GM19328 (cell line): ENCODE measurements at regions not wholly inside any gene's neighbourhood (a gene's known extent, or its start where the extent isn't known, plus 50 kb on each side); places are given as distances from the start of the nearest gene placed in this dataset.
A peak's percentile ranks its signal among the peaks of the same experiment; 100 is the strongest.

Experiments
- ATAC-seq: cut with Tn5 transposase; IDR thresholded peaks from one replicate; pipeline ENCODE4 v1.9.1; 2021; ENCODE audit warnings: mild to moderate bottlenecking, moderate library complexity; ENCODE audit not compliant: unreplicated experiment

DNA sequence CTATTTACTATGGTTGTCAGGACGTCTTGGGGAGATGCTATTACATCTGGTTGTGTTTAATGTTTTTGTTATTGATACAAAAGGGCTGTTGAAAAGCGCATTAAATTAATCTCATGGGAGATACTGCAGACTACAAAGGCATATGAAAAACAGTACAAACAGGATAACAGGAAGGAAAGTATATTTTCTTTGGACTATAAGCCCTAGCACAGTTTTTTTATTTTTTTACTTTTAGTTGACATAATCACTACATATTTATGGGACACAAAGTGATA lies 341.3 kb downstream of the ARL4A start:
- no peak for ATAC-seq

DNA sequence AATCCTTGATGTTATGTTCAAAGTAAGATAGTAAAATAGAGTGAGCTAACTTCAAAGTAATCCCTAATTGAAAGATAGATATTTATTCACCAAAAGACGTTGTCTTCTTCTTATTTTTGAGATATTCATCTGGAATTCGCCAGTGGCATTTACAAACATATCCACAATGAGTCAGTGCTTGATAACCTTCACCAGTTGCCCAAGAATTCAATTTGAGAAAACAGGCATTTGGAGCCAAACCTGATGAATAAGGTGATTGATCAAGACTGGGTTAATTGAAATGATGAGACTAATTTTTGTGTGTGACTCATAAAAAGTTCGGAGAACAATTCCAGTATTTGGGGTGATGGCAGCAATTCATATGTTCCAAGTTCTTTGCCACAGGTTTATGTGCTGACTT lies 344.0 kb downstream of the ARL4A start:
- ATAC-seq: no peak

DNA sequence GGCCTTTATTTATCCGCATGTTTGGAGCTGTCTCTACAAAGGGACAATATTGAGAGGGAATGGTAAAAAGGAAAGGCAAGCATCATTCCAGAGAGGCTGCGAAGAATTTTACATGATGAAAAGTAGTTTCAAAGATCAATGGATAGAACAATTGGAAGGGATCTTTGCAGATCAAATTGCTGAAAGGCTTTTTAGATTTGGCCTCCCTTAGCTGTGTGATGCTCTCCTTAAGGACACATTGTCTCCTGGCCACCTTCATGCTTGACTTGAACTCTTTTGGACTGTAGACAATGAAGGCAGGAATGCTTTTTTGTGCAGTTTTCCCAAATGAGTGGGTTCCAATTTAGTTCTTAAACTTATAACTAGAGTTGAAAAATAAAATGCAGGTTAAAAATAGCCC lies 344.7 kb downstream of the ARL4A start:
- no peak for ATAC-seq

DNA sequence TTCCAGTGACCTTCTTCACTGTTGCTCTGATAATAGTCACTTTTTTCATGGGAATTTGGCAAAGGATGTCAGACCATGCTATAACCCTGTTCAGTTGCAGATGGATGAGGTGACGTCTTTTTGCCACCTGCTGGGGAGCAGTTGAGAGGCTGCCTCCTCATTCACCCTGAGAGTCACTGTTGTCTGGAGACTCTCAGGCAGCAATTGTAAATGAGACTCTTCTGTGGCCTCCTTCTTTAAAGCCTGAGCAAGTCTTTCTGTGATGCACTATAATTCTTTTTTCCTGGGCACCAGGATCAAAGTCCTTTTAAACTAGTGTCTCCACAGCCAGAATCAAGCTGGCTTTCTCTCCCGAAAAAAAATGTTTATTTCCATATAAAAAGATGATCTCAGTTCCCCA lies 345.1 kb downstream of the ARL4A start:
- no peak for ATAC-seq

DNA sequence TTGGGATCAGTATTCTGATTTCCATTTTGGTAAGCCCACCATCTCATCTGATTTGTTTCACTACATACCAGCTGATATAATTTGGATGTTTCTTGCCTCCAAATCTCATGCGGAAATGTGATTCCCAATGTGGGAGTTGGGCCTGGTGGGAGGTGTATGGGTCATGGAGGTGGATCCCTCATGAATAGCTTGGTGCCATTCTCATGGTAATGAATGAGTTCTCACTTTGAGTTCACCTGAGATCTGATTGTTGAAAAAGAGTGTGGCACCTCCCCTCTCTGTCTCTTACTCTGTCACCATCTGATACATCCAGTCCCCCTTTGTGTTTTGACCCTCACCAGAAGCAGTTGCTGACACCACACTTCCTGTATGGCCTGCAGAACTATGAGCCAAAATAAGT lies 347.3 kb downstream of the ARL4A start:
- no peak for ATAC-seq

DNA sequence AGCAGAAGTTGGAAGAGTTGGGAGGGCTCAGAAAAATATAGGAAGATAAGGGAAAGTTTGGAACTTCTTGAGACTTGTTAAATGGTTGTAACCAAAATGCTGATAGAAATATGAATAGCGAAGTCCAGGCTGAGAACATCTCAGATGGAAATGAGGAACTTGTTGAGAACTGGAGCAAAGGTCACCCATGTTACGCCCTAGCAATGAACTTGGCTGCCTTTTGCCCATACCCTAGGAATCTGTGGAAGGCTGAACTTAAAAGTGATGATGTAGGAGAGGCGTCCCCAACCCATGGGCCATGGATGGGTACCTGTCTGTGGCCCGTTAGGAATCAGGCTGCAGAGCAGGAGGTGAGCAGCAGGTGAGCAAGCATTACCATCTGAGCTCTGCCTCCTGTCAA lies 347.8 kb downstream of the ARL4A start:
- no peak for ATAC-seq

GRCh38 chr7:13036256-13036780 lies 348.9 kb downstream of the ARL4A start:
- no peak for ATAC-seq

GRCh38 chr7:13037216-13037615 lies 349.8 kb downstream of the ARL4A start:
- ATAC-seq: no peak

GRCh38 chr7:13041368-13041988 lies 354.0 kb downstream of the ARL4A start:
- ATAC-seq: no peak

DNA sequence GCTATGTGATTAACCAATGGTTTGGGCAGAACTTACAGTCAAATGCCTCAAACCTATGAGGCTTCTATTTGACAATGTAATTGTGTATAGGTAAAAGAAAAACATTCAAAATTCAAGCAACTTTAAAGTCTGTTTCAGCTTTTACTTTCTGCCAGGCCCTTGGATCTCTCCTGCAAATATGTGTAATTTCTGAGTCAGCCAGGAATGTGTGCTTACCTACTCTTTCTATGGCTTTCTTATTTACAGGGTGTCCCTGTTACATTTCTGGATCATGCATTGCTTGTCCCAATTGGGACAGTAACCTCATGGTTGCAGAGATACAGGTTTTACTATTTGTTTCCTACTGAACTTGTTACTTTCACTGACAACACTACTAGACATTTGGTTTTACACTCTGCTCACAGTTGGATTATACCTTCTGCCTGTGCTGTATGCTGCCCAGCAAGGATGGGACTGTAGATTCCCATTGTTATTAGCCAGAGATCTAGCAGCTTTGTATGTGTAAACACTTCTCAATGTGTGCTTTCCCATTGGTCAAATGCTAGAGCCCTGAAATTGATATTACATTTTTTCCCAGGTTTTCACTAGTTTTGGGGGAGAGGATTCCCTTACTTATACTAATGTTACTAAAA lies 355.3 kb downstream of the ARL4A start:
- ATAC-seq: no peak

DNA sequence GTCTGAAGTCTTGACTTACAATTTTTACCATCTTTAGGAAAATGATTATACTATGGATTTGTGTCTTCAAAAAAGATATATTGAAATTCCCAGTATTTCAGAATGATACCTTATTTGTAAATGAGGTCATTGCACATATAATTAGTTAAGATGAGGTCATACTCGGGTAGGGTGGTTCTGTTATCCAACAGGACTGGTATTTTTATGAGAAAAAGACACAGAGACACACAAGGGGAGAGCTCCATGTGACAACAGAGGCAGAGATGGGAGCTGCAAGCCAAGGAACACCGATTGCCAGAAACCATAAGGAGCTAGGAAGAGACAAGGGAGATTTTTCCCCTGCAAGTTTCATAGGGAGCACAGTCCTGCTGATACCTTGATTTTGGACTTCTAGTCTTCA lies 356.9 kb downstream of the ARL4A start:
- ATAC-seq: no peak

DNA sequence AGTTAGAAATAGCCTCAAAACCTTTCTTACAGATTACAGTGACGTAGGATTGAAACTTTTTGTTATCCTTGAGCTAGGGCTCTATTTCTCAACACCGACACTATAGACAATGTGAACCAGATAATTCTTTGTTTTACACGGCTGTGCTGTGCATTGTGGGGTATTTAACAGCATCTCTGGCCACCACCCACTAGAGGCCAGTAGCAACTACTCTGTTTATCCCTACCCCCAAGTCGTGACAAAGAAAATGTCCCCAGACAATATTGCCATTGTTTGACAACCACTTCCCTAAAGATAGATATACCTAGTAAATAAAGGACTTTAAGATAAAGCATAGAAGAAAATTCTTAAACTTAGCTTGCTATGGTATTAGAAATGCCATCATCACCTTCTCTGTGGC lies 359.6 kb downstream of the ARL4A start:
- ATAC-seq: no peak

DNA sequence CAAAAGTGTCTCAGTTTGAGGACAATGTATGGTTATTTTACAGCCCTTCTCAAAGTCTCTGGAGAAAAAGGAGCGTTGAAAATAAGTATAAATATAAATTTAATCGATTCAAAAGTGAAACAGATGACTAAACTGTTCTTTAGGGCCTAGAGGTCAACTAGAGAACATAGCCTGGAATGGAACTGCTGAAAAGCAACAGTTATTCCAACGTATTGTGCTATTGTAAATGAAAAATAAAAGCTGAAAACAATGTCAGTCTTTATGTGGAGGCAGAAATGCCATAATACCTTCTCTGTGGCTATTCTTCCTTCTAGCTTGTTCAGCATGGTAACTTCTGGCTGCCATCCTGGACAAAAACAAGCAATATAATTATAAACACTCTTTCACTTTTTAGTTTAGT lies 362.5 kb downstream of the ARL4A start:
- no peak for ATAC-seq

DNA sequence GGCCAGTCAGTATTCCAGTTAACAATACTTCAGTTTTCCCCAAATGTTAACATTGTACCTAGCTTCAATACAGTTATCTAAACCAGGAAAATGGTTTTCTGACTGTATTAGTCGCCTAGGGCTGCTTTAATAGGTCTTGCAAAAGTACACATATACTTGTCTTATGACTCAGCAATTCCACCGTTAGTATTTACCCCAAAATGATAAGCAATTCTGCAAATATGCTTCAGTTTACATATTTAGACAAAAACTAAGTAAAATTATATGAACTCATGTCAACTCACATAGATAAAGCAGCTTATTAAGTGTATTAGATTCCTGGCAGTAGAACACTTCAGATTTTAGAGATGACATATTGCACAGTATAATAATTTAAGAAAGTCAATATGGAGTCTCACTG lies 363.3 kb downstream of the ARL4A start:
- ATAC-seq: no peak

- no peak for ATAC-seq
Measured at GRCh38 chr7:13055732-13056368, 368.4 kb downstream of the ARL4A start.

- ATAC-seq: peak; percentile 87
Measured at GRCh38 chr7:13057462-13058200, 370.2 kb downstream of the ARL4A start.

DNA sequence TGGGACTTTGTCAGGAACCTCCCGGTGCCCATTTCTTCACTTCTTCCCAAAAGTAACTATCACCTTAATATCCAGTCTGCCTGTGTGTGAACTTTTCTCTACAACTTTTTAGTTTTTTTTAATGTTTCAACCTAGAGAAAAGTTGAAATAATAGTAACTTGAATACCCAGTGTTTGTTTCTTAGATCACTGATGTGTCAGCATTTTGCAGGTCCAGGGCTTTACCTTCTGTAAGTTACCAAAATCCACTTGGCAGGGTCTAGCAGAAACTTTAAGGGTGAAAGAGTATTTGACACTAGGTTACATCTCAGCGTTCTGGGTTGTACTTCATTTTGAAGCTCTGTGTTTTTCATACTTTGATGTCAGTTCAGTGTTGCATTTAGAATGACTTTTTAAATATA lies 372.7 kb downstream of the ARL4A start:
- ATAC-seq: no peak

DNA sequence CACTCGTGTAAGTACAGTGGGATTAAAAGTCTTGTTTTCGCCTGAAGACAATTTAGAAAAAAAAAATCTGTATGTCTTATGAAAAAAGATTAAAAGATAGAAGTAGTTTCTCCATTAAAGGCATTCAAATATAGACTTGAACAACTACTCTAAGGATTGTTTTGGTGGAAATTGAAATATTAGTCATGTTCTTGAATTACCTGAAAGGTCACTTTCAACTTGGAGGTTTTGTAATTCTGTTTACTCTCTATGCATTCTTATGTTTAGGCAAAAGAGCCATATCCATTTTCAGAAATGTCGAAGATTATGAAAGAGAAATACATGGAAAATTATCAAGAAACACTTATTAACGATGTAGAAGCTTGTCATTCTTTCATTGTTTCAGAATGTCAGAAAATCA lies 373.7 kb downstream of the ARL4A start:
- no peak for ATAC-seq

GRCh38 chr7:13062631-13063030 lies 375.2 kb downstream of the ARL4A start:
- no peak for ATAC-seq

- no peak for ATAC-seq
Measured at GRCh38 chr7:13067036-13067435, 379.6 kb downstream of the ARL4A start.

DNA sequence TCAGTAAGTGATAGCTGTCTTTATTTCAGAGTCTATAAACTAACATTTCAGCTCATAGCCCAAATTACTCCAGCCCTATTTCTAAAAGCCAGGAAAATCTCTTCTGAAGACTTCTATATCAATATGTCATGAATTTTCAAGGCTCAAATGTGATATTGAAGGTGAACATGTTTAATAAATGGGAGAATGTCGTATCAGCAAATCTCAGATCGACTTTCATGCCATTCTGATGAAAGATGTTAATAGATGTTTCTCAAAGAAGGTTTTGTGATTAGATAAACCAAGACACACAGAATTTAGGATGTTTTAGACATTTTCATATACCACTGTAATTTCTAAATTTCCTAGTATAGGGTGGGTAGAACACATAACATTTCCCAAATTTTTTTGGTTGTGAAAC lies 380.6 kb downstream of the ARL4A start:
- no peak for ATAC-seq

GRCh38 chr7:13069841-13070240 lies 382.4 kb downstream of the ARL4A start:
- ATAC-seq: no peak
